ENCODE measurements at regions not wholly inside any gene's neighbourhood (a gene's known extent, or its start where the extent isn't known, plus 50 kb on each side); places are given as distances from the start of the nearest gene placed in this dataset.

DNA sequence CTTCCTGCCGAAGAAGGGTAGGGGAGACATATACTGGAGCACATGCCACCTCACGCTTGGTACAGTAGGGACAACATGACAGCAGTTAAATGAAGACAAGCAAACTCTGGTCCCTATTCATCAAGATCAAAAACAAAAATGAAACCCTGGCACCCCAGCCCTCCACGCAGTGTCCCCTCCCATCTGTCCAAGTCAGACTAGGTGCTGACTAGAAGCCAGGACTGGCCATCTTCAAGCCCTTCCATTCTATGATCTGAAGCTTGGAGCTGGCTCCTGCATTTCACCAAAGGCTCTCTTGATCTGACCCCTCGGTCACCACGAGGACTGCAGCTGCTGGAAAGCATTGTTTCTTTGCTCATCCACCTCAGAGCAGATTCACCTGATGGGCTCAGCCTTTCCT lies 158.9 kb upstream of the GGTLC1 start:
- ATAC-seq (no peak), DNase-seq (ENCODE audit: low read depth in 1 of 2, low spot score in 1 of 2) (no peak), FAIRE-seq (no peak)
- POLR2A ChIA-PET = no interaction called here
- Histone ChIP-seq H3K4me3 (no peak overlapping the region), H3K4me1 (no peaks in the 10 kb centered on the region), H3K4me2 (no peak overlapping the region), H3K27ac (no peak overlapping the region), H3K9me3 (peaks cover 4% of the 10 kb centered on the region; the same call in 1 of the 3 replicates)
- WGBS (ENCODE audit: missing lambda C conversion rate) = 50% methylated on average over 5 of the region's 5 CpGs
- CTCF ChIA-PET = interaction anchor here (1.1 kb wide), 1 partner anchor 15 kb away, joined by 3 read pairs; no protein-coding TSS in a partner anchor
- TF ChIP-seq BHLHE40 (IDR thresholded peaks at IDR 0.05; ENCODE audit: low read depth, low read length) (no peak), POLR2A (IDR thresholded peaks at IDR 0.05; ENCODE audit: low read length) (no peak), SMC3 (IDR thresholded peaks at IDR 0.05) (no peak), KDM5A (IDR thresholded peaks at IDR 0.05) (no peak), TFCP2L1 (CRISPR knock-in tag; IDR thresholded peaks at IDR 0.05) (no peak)

DNA sequence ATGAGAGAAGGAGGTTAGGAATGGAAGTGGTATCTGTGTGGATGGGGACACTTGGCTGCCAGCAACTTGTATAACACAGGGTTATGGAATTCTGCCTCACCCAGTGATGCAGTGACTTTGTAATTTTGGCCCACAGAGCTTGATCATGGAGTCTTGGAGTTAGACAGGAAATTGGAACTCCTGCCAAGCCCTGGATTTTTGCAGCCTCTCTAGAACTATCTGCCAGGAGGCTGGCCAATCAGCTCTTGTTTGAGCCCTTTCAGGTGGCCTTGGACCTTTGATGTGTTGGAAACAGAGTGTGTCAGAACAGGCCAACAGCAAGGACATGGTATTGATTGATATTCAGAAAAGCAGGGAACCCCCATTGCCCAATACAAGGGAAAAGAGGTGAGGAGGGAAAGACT lies 157.7 kb upstream of the GGTLC1 start:
- TF ChIP-seq KDM1A (IDR thresholded peaks at IDR 0.05; ENCODE audit: low read depth) (no peak), RARB (CRISPR knock-in tag; IDR thresholded peaks at IDR 0.05) (no peak), NPAS2 (CRISPR knock-in tag; IDR thresholded peaks at IDR 0.05; ENCODE audit: borderline replicate concordance) (no peak), RNF2 (IDR thresholded peaks at IDR 0.05; ENCODE audit: borderline replicate concordance, low read depth) (no peak), CEBPB (IDR thresholded peaks at IDR 0.05) (no peak), KDM5A (IDR thresholded peaks at IDR 0.05) (no peak), EHMT2 (IDR thresholded peaks at IDR 0.05; ENCODE audit: low read depth) (no peak), ZC3H11A (IDR thresholded peaks at IDR 0.05) (no peak)
- ChIA-PET CTCF (interaction anchor here (0.7 to 1.0 kb wide), 3 partner anchors 25 to 147 kb away, joined by 3 read pairs; no protein-coding TSS in a partner anchor), POLR2A (no interaction called here)
- no peak overlapping the region for H3K27ac ChIP-seq
- peaks cover 4% of the 10 kb centered on the region; the same call in 1 of the 3 replicates for H3K9me3 ChIP-seq
- no peak overlapping the region for H3K4me3 ChIP-seq
- DNase-seq (ENCODE audit: low read depth in 1 of 2, low spot score in 1 of 2) = no peak
- H3K4me1 ChIP-seq = no peaks in the 10 kb centered on the region
- FAIRE-seq = no peak
- ATAC-seq = no peak
- no peak overlapping the region for H3K4me2 ChIP-seq

DNA sequence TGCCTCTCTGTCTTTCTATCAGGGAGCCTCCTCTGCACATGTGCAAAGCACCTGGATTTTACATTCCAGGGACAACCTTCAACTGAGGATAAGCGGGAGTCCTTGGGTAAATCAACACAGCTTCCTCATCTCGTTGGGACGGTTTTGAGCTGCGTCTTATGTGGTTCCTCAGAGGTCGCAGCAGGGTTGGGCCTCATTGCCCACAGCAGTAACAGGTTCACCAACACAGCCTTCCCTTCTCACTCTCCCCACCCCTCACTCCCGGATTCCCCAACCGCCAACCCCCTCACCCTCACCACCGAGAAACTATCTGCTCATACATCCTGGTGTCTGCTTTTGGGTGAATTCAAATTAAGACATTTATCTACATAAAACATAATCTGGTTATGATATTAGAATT lies 155.8 kb upstream of the GGTLC1 start:
- Histone ChIP-seq H3K4me1 (no peaks in the 10 kb centered on the region), H3K27ac (no peak overlapping the region), H3K4me3 (no peak overlapping the region), H3K9me3 (peaks cover 4% of the 10 kb centered on the region; the same call in 1 of the 3 replicates), H3K4me2 (no peak overlapping the region)
- ATAC-seq (no peak), DNase-seq (ENCODE audit: low read depth in 1 of 2, low spot score in 1 of 2) (no peak), FAIRE-seq (no peak)
- TF ChIP-seq, protein P1, sequence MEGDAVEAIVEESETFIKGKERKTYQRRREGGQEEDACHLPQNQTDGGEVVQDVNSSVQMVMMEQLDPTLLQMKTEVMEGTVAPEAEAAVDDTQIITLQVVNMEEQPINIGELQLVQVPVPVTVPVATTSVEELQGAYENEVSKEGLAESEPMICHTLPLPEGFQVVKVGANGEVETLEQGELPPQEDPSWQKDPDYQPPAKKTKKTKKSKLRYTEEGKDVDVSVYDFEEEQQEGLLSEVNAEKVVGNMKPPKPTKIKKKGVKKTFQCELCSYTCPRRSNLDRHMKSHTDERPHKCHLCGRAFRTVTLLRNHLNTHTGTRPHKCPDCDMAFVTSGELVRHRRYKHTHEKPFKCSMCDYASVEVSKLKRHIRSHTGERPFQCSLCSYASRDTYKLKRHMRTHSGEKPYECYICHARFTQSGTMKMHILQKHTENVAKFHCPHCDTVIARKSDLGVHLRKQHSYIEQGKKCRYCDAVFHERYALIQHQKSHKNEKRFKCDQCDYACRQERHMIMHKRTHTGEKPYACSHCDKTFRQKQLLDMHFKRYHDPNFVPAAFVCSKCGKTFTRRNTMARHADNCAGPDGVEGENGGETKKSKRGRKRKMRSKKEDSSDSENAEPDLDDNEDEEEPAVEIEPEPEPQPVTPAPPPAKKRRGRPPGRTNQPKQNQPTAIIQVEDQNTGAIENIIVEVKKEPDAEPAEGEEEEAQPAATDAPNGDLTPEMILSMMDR (IDR thresholded peaks at IDR 0.05) = no peak
- no peak for TF ChIP-seq HOXB5 (CRISPR knock-in tag; IDR thresholded peaks at IDR 0.05)
- no peak for TF ChIP-seq SREBF2 (IDR thresholded peaks at IDR 0.05)
- TF ChIP-seq, protein P2, sequence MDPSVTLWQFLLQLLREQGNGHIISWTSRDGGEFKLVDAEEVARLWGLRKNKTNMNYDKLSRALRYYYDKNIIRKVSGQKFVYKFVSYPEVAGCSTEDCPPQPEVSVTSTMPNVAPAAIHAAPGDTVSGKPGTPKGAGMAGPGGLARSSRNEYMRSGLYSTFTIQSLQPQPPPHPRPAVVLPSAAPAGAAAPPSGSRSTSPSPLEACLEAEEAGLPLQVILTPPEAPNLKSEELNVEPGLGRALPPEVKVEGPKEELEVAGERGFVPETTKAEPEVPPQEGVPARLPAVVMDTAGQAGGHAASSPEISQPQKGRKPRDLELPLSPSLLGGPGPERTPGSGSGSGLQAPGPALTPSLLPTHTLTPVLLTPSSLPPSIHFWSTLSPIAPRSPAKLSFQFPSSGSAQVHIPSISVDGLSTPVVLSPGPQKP (IDR thresholded peaks at IDR 0.05; ENCODE audit: low read depth, low read length) = no peak
- TF ChIP-seq ESRRA (IDR thresholded peaks at IDR 0.05; ENCODE audit: borderline replicate concordance, low read length) = no peak
- no peak for TF ChIP-seq SMC3 (IDR thresholded peaks at IDR 0.05)
- no peak for TF ChIP-seq KDM5A (IDR thresholded peaks at IDR 0.05)
- no peak for TF ChIP-seq MAFK (IDR thresholded peaks at IDR 0.05; ENCODE audit: partially characterized antibody)
- TF ChIP-seq HDAC2 (IDR thresholded peaks at IDR 0.05) = no peak
- TF ChIP-seq EHF (CRISPR knock-in tag; IDR thresholded peaks at IDR 0.05) = no peak
- 67% methylated on average over 8 of the region's 8 CpGs for WGBS (ENCODE audit: missing lambda C conversion rate)
- POLR2A ChIA-PET = no interaction called here
- CTCF ChIA-PET = interaction anchor here (0.8 to 1.9 kb wide), 4 partner anchors 17 to 207 kb away, joined by 3 to 9 read pairs (median 6); no protein-coding TSS in a partner anchor

DNA sequence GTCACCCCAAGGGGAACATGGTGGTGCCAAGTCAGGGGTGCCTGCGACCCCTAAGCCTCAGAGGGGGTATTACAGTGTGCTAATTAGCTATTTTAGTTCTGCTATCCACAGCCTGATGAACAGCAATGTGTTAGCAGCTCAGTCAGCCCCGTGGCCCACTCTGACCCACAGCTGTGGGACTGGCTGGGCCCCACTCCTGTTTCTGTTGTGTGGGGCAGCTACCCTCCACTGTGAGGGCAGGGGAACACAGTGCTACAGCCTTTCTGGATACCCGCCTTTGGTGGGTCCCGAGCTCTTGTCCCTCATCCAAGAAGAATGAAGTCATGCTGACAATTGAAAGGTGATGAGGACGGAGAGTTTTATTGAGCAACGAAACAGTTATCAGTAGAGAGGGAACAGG lies 152.5 kb upstream of the GGTLC1 start:
- Histone ChIP-seq H3K27ac (no peak overlapping the region), H3K4me3 (no peak overlapping the region), H3K4me2 (no peak overlapping the region), H3K4me1 (no peaks in the 10 kb centered on the region), H3K9me3 (no peaks in the 10 kb centered on the region)
- no peak for ATAC-seq
- WGBS (ENCODE audit: missing lambda C conversion rate) = 38% methylated on average over 6 of the region's 6 CpGs
- no peak for FAIRE-seq
- ChIA-PET CTCF (interaction anchor here (0.9 kb wide), 1 partner anchor 9 kb away, joined by 6 read pairs; no protein-coding TSS in a partner anchor), POLR2A (no interaction called here)
- no peak for TF ChIP-seq JUN (IDR thresholded peaks at IDR 0.05)
- DNase-seq (ENCODE audit: low read depth in 1 of 2, low spot score in 1 of 2) = no peak

Measured in A549 (cell line).